OCI-LY3 (cell line): ENCODE measurements at regions not wholly inside any gene's neighbourhood (a gene's known extent, or its start where the extent isn't known, plus 50 kb on each side); places are given as distances from the start of the nearest gene placed in this dataset.

Experiments
- CTCF ChIP-seq: fragments of 200-600, 300-600 bp; sonication (generic); IDR thresholded peaks from 2 replicates; pipeline ENCODE4 v1.5.1; 2014; ENCODE audit warnings: antibody characterized with exemption, low read length, low read depth
- EZH2phosphoT487 ChIP-seq: fragments of 200-600 bp; shearing (Covaris generic); IDR thresholded peaks from 2 replicates; pipeline ENCODE4 v1.6.1; 2018; ENCODE audit warnings: antibody characterized with exemption, mixed run types, low read depth

- TF ChIP-seq CTCF (no peak), EZH2phosphoT487 (no peak)
Measured at GRCh38 chr12:34289431-34290380, 267.4 kb downstream of the ALG10 start.
